ENCODE measurements at regions not wholly inside any gene's neighbourhood (a gene's known extent, or its start where the extent isn't known, plus 50 kb on each side); places are given as distances from the start of the nearest gene placed in this dataset.

GRCh38 chr2:49812730-49813129, 658.4 kb upstream of the FSHR start:
- Mint-ChIP-seq H3K9me3 (ENCODE audit: unreplicated experiment) (no peaks in the 10 kb centered on the region), H3K36me3 (ENCODE audit: unreplicated experiment) (no peaks in the 10 kb centered on the region), H3K27ac (ENCODE audit: unreplicated experiment) (no peak overlapping the region), H3K27me3 (ENCODE audit: unreplicated experiment) (no peaks in the 10 kb centered on the region), H3K4me3 (ENCODE audit: unreplicated experiment) (no peak overlapping the region), H3K4me1 (ENCODE audit: low read depth, unreplicated experiment) (no peaks in the 10 kb centered on the region)
- no peak for TF ChIP-seq CTCF (IDR thresholded peaks at IDR 0.05; ENCODE audit: partially characterized antibody, unreplicated experiment)
- DNase-seq, result no peak

GRCh38 chr2:49811502-49811901, 657.2 kb upstream of the FSHR start:
- no peaks in the 10 kb centered on the region for H3K27me3 Mint-ChIP-seq (ENCODE audit: unreplicated experiment)
- DNase-seq, result no peak
- H3K27ac Mint-ChIP-seq (ENCODE audit: unreplicated experiment), result no peak overlapping the region
- no peaks in the 10 kb centered on the region for H3K4me1 Mint-ChIP-seq (ENCODE audit: low read depth, unreplicated experiment)
- no peak for TF ChIP-seq CTCF (IDR thresholded peaks at IDR 0.05; ENCODE audit: partially characterized antibody, unreplicated experiment)
- H3K36me3 Mint-ChIP-seq (ENCODE audit: unreplicated experiment), result no peaks in the 10 kb centered on the region
- no peak overlapping the region for H3K4me3 Mint-ChIP-seq (ENCODE audit: unreplicated experiment)
- H3K9me3 Mint-ChIP-seq (ENCODE audit: unreplicated experiment), result no peaks in the 10 kb centered on the region

GRCh38 chr2:49807689-49808088, 653.4 kb upstream of the FSHR start:
- no peaks in the 10 kb centered on the region for H3K4me1 Mint-ChIP-seq (ENCODE audit: low read depth, unreplicated experiment)
- H3K36me3 Mint-ChIP-seq (ENCODE audit: unreplicated experiment), result no peaks in the 10 kb centered on the region
- H3K27ac Mint-ChIP-seq (ENCODE audit: unreplicated experiment), result no peak overlapping the region
- H3K9me3 Mint-ChIP-seq (ENCODE audit: unreplicated experiment), result peaks cover 4% of the 10 kb centered on the region
- TF ChIP-seq CTCF (IDR thresholded peaks at IDR 0.05; ENCODE audit: partially characterized antibody, unreplicated experiment), result no peak
- no peak for DNase-seq
- H3K27me3 Mint-ChIP-seq (ENCODE audit: unreplicated experiment), result no peaks in the 10 kb centered on the region
- H3K4me3 Mint-ChIP-seq (ENCODE audit: unreplicated experiment), result no peak overlapping the region

GRCh38 chr2:49804111-49804510, 649.8 kb upstream of the FSHR start:
- Mint-ChIP-seq H3K4me1 (ENCODE audit: low read depth, unreplicated experiment) (no peaks in the 10 kb centered on the region), H3K27ac (ENCODE audit: unreplicated experiment) (no peak overlapping the region), H3K4me3 (ENCODE audit: unreplicated experiment) (no peak overlapping the region), H3K36me3 (ENCODE audit: unreplicated experiment) (peaks cover 6% of the 10 kb centered on the region), H3K9me3 (ENCODE audit: unreplicated experiment) (peaks cover 5% of the 10 kb centered on the region), H3K27me3 (ENCODE audit: unreplicated experiment) (peaks cover 1% of the 10 kb centered on the region)
- DNase-seq, result no peak
- no peak for TF ChIP-seq CTCF (IDR thresholded peaks at IDR 0.05; ENCODE audit: partially characterized antibody, unreplicated experiment)

GRCh38 chr2:49801898-49802450, 647.7 kb upstream of the FSHR start:
- Mint-ChIP-seq H3K4me1 (ENCODE audit: low read depth, unreplicated experiment) (no peaks in the 10 kb centered on the region), H3K4me3 (ENCODE audit: unreplicated experiment) (no peak overlapping the region), H3K36me3 (ENCODE audit: unreplicated experiment) (peaks cover 6% of the 10 kb centered on the region), H3K27me3 (ENCODE audit: unreplicated experiment) (peaks cover 1% of the 10 kb centered on the region), H3K27ac (ENCODE audit: unreplicated experiment) (no peak overlapping the region), H3K9me3 (ENCODE audit: unreplicated experiment) (peaks cover 5% of the 10 kb centered on the region)
- no peak for DNase-seq
- TF ChIP-seq CTCF (IDR thresholded peaks at IDR 0.05; ENCODE audit: partially characterized antibody, unreplicated experiment), result no peak

Data from glutamatergic neuron (in vitro differentiated cells).